ENCODE measurements at regions not wholly inside any gene's neighbourhood (a gene's known extent, or its start where the extent isn't known, plus 50 kb on each side); places are given as distances from the start of the nearest gene placed in this dataset.
"Not testable (repeated sequence)": the region's sequence is repeated elsewhere in the genome, so short reads cannot be mapped to it uniquely, and the experiment has no call there.

DNA sequence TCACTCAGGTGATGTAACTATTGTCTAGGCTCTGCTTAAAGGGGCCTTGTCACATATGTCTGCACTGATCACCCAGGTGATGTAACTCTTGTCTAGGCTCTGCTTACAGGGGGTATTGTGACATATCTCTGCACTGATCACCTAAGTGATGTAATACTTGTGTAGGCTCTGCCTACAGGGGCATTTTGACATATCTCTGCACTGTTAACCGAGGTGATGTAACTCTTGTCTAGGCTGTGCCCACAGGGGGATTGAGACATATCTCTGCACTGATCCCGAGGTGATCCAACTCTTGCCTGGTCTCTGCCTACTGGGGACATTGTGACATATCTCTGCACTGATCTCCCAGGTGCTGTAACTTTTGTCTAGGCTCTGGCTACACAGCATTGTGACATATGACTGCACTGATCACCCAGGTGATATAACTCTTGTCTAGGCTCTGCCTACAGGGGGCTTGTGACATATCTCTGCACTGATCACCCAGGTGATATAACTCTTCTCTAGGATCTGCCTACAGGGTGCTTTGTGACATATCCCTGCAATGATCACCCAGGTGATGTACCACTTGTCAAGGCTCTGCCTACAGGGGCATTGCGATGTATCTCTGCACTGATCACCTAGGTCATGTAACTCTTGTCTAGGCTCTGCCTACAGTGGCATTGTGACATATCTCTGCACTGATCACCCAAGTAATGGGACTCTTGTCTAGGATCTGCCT is 50.3 kb upstream of the USP14 start:
- H3K9me1 ChIP-seq (ENCODE audit: insufficient read depth, low read length); H4K20me1 ChIP-seq (ENCODE audit: insufficient read depth, low read length); H3K14ac ChIP-seq (replicated peaks; ENCODE audit: low read depth, low read length); H3K18ac ChIP-seq (ENCODE audit: low read depth, low read length); H3K4me3 ChIP-seq (ENCODE audit: insufficient read depth, low read depth, low read length); H2BK15ac ChIP-seq (ENCODE audit: low read depth, low read length); H3K79me1 ChIP-seq (ENCODE audit: low read depth in 1 of 2, low read length in 2 of 2); H2AFZ ChIP-seq (replicated peaks; ENCODE audit: low read length, poor library complexity); H4K8ac ChIP-seq (ENCODE audit: low read depth in 2 of 2, low read length in 2 of 2); H2BK5ac ChIP-seq (ENCODE audit: low read depth, low read length, poor library complexity, severe bottlenecking); H3K9ac ChIP-seq (ENCODE audit: low read depth, low read length); H2BK120ac ChIP-seq (ENCODE audit: low read depth, low read length); H3K23ac ChIP-seq (ENCODE audit: low read depth, low read length); H2AK9ac ChIP-seq (replicated peaks; ENCODE audit: low read depth, low read length, poor library complexity); in situ Hi-C loops (cut with MboI; ENCODE audit: low sequenced_read_pairs); H3K9me3 ChIP-seq (ENCODE audit: control insufficient read depth, insufficient read depth, low read length); H3K4me1 ChIP-seq (ENCODE audit: control insufficient read depth, insufficient read depth, low read length); dilution Hi-C loops (cut with HindIII; ENCODE audit: low sequenced_read_pairs, unreplicated experiment); H3K27ac ChIP-seq (ENCODE audit: insufficient read depth, low read length); H3K4ac ChIP-seq (ENCODE audit: low read depth, low read length); H4K91ac ChIP-seq (ENCODE audit: insufficient read depth, low read depth, low read length); H3K27me3 ChIP-seq (ENCODE audit: control insufficient read depth, insufficient read depth, low read length); H2BK20ac ChIP-seq (ENCODE audit: low read depth, low read length); H3K56ac ChIP-seq (ENCODE audit: extremely low read depth, insufficient read depth, low read length); intact Hi-C loops (cut with micrococcal nuclease); H2AK5ac ChIP-seq (ENCODE audit: low read depth, low read length); H3K36me3 ChIP-seq (ENCODE audit: control insufficient read depth, insufficient read depth, low read length); H4K5ac ChIP-seq (ENCODE audit: low read depth, low read length); H3K4me2 ChIP-seq (ENCODE audit: low read depth, low read length); POLR2A ChIA-PET (ENCODE audit: unreplicated experiment); BruUV-seq (replicated peaks); CTCF ChIA-PET; DNase-seq: not testable (repeated sequence)
- ATAC-seq (ENCODE audit: low read depth): peak; percentile 68
- 23% methylated on average over 3 of the region's 3 CpGs; no CpG with 5 or more reads in 1 of the 2 experiments for WGBS, 2 experiments (ENCODE audit: extremely low coverage in 2 of 2, insufficient read length in 1 of 2)
